GM19193 (cell line): ENCODE measurements at regions not wholly inside any gene's neighbourhood (a gene's known extent, or its start where the extent isn't known, plus 50 kb on each side); places are given as distances from the start of the nearest gene placed in this dataset.
A peak's percentile ranks its signal among the peaks of the same experiment; 100 is the strongest.

Experiments
- POLR2A ChIP-seq: IDR thresholded peaks from 4 replicates; pipeline ENCODE4 v1.6.1; 2011; ENCODE audit not compliant: insufficient read depth, insufficient read length; ENCODE audit errors: extremely low read depth

GRCh38 chr16:31700530-31701388, 172.8 kb upstream of the ZNF267 start:
- peak; percentile 69 for TF ChIP-seq POLR2A

DNA sequence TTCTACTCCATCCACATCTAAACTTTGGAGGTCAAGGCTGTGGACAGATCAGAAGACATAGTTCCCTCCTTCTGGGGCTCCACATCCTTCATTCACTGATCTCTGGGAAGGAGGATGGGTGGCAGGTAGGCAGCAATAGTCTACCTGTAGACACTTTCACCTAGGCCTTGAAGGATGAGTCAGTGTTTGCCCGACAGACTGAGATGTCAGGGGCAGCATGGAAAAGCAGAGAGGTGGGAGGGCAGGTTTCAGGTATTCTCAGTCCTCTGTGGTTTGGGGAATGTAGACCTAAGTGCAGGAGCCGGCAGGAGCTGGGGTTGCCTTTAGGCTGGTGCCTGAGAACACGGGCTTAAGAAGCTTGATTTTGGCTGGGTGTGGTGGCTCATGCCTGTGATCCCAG, 171.9 kb upstream of the ZNF267 start:
- TF ChIP-seq POLR2A: no peak

- no peak for TF ChIP-seq POLR2A
Observed at GRCh38 chr16:31702796-31703195, 170.8 kb upstream of the ZNF267 start.

DNA sequence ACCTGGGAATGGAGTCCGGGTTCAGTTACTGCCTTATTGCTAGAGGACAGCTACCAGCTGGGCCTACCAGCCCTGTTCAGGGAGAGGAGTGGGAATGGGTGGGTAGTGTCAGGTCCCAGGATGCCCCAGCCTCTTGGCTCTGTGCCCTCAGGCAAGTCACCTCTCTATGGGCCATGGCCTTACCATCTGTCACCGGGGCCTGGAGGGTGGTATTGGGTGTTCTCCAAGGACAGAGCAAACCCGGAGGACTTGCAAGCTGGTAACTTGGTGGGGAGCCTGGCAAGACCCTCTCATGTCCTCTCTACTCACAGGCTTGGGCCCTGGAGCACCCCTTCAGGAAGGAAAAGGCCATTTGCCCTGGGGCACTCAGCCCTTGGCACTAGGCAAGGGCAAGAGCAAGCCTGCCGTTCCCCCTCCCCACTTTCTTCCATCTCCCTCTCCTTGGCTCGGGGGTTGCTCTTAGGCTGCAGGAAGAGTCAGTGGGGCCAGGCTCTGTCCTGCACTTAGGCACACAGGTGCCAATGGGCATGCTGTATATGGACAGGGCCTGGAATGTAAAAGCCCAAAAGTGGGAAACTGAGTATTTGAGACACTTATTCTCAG, 170.0 kb upstream of the ZNF267 start:
- TF ChIP-seq POLR2A: no peak

DNA sequence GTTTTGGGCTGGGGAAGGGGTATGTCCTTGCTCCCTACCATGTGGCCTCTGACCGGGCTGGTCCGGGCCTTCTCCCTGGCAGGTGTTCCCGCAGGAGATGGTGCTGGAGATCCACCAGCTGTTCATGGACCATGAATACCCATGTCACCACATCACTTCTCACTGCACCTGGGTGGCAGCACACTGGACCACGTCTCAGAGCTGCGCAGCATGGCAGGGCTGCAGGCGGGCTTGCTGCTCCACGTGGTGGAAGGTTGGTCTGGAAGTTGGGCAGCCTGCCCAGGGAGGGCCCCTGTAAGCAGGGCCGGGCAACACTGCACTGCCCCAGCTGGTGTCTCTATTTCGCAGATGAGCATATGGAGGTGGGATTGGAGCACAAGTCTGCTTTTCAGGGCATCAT, 169.5 kb upstream of the ZNF267 start:
- TF ChIP-seq POLR2A: no peak

- no peak for TF ChIP-seq POLR2A
Observed at GRCh38 chr16:31705371-31705770, 168.2 kb upstream of the ZNF267 start.

DNA sequence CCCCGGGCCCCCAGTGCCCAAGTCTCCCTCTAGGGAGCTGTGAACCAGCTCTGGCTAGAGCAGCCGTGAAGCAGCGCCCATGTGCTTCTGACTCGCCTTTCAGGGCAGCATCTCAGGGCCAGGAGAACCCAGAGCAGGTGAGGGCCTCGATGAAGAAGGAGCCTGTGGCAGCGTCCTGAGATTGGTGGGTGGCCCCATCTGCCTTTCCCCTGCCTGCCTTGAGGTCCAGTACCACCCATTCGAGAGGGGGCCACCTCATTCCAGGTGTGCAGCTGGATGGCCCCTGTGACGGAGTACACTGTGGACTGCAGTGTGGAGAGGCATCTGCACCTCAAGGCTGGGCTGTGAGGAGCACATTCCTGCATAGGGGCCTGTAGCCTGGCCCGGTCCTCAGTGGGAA, 167.3 kb upstream of the ZNF267 start:
- peak; percentile 12 for TF ChIP-seq POLR2A

GRCh38 chr16:31706925-31707324, 166.7 kb upstream of the ZNF267 start:
- no peak for TF ChIP-seq POLR2A

DNA sequence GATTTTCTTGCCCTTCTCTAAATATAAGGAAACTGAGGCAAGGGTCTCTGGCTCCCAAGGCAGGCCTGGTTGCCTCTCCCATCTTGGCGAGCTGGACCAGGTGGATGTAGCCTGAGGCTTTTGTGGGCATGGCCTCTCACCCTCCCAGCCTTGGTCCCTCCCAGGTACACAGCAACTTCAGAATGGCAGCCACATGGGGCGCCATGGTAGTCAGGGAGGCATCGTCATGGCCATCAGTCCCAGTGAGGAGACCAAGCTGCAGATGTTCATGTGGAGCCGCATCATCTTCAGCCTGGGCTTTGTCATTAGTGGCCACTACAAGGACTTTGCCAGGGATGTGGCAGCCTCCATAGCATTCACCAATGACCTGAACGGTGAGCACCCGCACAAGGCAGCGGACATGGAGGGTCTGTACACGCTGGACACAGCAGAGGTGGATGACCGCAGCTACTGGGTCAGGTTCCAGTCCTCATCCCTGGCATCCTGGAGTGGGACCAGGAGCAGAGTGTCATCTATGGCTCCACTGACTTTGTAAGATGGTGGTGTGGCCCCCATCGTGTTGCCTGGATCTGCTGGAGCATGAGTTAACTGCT, 165.8 kb upstream of the ZNF267 start:
- no peak for TF ChIP-seq POLR2A

DNA sequence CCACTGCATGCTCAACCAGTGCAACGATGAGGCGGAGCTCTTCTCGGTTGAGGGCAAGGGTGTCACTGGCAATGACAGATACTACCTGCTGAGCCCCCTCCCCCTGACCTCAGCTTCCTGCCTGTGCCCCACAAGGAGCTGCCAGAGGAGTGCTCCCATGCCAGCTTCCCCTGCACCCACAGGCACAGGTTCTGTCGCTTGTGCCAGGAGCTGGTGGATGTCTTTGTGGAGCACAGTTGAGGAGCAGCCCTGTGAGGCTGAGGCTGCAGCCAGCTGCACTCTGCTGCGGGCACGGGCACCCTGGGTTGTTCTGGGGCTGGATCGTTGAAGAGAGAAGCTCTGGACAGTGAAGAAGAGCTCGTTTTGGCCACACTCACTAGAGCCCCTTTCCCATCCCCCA, 165.3 kb upstream of the ZNF267 start:
- no peak for TF ChIP-seq POLR2A

DNA sequence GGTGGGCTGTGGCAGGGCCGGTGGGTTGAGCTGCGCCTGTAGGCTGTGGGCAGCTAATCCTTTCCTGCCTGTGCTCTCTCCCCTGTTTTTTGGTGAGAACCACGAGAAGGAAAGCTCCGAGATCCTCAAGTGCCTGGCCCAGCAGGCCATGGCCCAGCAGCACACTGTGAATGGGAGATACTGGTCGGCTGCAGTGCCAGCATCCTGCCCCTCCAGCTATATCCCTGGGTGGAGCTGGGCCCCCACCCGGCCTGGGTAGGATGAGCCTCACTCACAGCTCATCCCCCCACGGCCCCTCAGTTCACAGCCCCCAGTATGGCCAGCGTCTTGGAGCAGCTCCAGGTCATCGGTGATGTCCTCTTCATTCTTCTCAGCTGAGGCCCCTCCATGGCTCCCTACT, 164.4 kb upstream of the ZNF267 start:
- TF ChIP-seq POLR2A: no peak

DNA sequence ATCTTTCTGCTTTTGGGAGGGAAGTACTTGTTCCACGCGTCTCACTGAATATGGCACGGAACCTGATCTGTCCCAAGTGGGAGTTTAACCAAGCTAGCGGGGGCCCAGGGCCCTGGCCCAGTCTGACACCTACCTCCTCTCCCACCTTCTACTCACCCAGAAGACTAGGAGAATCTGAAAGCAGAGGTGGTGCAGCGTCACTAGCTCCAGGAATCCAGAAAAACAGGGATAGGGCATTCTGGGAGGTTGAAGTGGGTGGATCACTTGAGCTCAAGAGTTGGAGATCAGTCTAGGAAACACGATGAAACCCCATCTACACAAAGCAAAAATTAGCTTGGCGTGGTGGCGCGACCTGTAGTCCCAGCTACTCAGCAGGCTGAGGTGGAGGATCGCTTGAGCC, 163.5 kb upstream of the ZNF267 start:
- TF ChIP-seq POLR2A: no peak

GRCh38 chr16:31710880-31711279, 162.7 kb upstream of the ZNF267 start:
- no peak for TF ChIP-seq POLR2A

DNA sequence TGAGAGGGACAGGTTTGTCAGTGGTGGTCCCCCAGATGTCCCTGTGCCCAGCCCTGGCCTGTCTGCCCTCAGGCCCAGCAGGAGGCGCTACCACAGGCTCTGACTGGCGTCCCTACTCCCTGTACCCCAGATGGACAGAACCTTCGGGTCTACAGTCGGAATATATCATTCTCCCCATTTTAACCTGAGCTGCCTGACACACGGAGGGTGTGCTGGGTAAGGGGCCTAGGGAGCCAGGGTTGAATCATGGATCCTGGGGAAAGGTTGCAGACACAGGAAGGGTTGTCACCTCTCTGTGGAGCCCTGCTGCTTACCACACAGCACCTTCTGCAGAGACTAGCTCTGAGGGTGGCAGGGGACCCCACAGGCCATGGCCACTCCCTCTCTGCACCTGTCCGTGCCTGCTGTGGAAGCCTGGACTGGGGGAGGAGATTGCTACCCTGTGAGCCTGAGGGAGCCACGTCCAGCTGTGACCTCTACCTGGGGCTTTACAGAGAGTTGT, 162.2 kb upstream of the ZNF267 start:
- TF ChIP-seq POLR2A: peak; percentile 8

DNA sequence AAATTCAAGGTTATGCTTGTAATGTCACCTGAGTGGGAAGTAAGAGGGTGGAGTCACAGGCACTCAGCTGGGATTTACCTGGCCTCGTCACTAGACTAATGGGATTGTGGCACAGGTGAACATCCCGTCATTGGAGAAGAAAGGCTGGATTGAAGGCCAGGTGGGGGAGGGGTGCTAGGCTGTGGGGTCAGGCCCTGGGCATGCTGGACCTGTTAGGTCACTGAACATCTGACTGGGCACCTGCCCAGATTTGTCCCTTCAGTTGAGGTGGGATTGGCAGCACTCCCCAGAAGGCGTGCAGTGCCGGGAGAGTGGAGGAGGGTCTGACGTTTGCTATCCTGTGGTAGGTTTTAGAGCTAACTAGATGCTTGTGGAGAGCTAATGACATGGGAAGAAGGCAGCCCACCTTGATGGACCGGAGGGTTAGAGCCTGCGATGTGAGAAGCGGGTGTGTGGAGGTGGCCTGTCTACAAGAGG, 161.5 kb upstream of the ZNF267 start:
- peak; percentile 35 for TF ChIP-seq POLR2A
